Fibroblast of pulmonary artery (primary cell): ENCODE measurements at regions not wholly inside any gene's neighbourhood (a gene's known extent, or its start where the extent isn't known, plus 50 kb on each side); places are given as distances from the start of the nearest gene placed in this dataset.

ENCODE experiments used
- DNase-seq: peaks from one replicate; pipeline ENCODE4 v3.0.0-alpha.2; 2010; ENCODE audit warnings: low read depth
- H3K4me3 ChIP-seq: replicated peaks from 2 replicates; pipeline ENCODE4 v1.5.1; 2011; ENCODE audit warnings: low read depth, mild to moderate bottlenecking, control low read depth, low read length, moderate library complexity
- TF ChIP-seq, protein P1 (sequence below): IDR thresholded peaks from 2 replicates; pipeline ENCODE4 v1.5.1; 2011; ENCODE audit warnings: mild to moderate bottlenecking, control low read depth, low read length, inconsistent platforms; ENCODE audit errors: missing control alignments

DNA sequence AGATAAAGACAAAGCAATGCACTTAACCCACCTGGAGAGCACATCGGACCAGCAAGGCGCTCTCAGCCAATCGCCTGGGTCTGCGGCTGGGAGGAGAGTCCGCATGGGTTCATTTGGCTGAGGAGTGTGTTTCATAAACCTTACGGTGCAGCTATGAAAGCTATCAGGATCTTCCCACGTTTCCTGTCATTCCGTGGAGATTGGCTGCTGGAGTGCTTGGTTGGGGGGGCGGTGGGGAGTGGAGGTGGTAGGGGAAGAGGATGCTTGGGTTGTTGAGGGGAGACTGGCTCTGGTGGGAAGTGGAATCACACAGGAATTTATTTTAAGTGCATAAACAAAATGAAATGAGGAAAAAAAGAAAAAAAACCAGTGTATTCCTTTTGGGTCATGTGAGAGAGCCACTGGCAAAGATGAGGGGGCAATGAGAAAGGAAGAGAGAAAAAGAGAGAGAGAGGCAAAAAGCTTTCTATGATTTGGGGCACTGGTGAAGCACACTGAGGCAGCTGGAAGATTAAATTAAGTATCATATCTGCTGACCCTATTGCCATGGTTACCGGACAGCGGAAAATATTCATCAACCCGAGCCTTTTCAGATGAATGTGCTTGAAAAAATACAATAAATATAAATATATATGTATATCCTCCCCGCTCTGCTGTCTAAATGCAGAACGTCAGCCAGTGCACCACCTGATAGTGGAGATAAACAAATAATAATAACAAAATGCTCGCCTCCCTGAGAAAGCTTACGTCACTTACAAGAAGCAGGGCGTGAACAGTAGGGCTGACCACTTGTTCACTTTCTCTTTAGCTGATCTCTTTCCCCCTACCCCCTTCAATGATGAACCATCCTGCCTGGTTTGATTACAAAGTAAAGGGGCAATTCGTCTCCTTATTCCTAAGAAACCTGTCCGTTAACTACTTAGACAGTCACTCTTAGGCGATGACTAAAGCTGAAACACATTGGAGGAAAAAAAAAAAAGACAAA is 457.0 kb upstream of the ZFHX3 start:
- H3K4me3 ChIP-seq = no peak overlapping the region
- TF ChIP-seq, protein P1, sequence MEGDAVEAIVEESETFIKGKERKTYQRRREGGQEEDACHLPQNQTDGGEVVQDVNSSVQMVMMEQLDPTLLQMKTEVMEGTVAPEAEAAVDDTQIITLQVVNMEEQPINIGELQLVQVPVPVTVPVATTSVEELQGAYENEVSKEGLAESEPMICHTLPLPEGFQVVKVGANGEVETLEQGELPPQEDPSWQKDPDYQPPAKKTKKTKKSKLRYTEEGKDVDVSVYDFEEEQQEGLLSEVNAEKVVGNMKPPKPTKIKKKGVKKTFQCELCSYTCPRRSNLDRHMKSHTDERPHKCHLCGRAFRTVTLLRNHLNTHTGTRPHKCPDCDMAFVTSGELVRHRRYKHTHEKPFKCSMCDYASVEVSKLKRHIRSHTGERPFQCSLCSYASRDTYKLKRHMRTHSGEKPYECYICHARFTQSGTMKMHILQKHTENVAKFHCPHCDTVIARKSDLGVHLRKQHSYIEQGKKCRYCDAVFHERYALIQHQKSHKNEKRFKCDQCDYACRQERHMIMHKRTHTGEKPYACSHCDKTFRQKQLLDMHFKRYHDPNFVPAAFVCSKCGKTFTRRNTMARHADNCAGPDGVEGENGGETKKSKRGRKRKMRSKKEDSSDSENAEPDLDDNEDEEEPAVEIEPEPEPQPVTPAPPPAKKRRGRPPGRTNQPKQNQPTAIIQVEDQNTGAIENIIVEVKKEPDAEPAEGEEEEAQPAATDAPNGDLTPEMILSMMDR = no peak
- DNase-seq = no peak

DNA sequence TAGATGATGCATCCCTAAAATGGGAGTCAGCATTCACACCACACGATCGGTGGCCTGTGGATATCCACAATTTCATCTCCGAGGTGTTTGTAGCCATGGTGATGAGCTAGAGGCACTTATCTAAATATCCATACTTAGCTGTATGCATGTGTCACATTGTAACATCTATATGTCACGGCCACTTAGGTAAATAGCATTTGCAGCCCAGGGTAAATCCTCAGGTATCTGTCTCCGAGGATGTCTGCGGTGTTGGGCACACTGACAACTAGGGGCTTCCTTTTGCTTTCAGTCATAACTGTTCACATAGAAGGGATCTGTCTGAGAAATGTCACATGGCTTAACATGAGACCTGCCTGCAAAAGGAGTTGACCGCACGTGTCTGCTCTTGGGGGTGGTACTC is 455.2 kb upstream of the ZFHX3 start:
- TF ChIP-seq, protein P1 = no peak
- DNase-seq = no peak

GRCh38 chr16:73499276-73499675 is 451.3 kb upstream of the ZFHX3 start:
- no peak for DNase-seq
- TF ChIP-seq, protein P1 = no peak
- no peak overlapping the region for H3K4me3 ChIP-seq

More for the DNA sequence above, 455.2 kb upstream of the ZFHX3 start:
- H3K4me3 ChIP-seq = no peak overlapping the region

GRCh38 chr16:73485880-73486279 is 438.0 kb upstream of the ZFHX3 start:
- no peak for DNase-seq
- TF ChIP-seq, protein P1 = no peak
- no peak overlapping the region for H3K4me3 ChIP-seq

DNA sequence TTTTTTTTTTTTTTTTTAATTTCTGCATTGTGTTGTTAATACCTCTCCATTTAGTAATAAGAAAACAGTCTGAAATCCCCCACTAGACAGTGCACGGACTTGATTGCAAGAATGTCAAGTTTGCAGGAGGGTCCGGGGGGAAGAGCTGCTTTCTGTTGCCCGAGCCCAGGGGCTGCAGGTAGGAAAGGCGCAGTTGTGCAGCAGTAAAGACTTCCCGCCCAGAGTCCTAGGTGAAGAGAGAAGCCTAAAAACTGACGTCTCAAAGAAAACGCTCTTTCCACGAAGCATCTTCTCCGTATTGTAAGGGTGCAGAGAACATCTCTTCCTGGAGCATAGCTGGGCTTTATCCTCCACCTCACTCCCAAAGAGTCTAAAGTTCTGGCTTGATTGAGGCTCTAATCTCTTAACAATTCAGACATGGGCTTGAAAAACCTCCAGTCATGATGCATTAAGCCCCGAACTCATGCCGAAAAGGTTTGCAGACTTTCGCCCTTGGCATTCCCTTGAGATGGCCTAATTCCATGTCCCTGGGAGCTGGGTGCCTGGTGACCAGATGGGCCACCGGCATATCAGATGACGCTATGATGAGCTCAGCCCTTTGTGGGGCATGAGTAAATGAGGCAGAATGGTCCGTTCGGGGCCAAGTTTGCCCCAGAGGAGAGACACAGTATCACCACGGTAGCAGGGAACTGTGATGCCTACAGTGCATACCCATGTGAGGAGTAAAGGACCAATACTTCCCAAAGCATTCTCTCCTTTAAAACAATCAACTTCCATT is 436.2 kb upstream of the ZFHX3 start:
- TF ChIP-seq, protein P1 = no peak
- no peak for DNase-seq
- no peak overlapping the region for H3K4me3 ChIP-seq

- H3K4me3 ChIP-seq = no peak overlapping the region
- DNase-seq = no peak
- TF ChIP-seq, protein P1 = no peak
These were observed 435.3 kb upstream of the ZFHX3 start for GRCh38 chr16:73483076-73483791.
